ENCODE measurements at regions not wholly inside any gene's neighbourhood (a gene's known extent, or its start where the extent isn't known, plus 50 kb on each side); places are given as distances from the start of the nearest gene placed in this dataset.

DNA sequence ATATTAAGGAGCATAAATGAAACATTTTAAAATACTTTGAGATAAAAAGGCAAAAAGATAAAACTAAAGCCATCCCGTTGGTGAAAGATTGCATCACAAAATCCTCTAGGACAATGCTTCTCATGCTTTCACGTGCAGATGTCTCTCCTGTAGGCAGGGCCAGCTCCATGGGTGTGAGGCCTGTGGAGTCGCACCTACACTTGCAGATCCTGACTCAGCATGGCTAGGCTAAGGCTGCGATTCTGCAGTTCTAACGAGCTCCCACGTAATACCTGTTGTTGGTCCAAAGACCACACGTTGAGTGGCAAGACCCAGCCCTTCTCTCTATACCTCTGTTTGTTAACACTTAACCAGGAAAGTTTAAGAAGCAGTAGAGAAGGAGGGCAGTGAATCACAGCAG is 62.1 kb upstream of the CAPRIN1 start:
- H3K4me2 ChIP-seq: no peak overlapping the region
- no peaks in the 10 kb centered on the region for H3F3A ChIP-seq (replicated peaks; ENCODE audit: low read depth)
- H4K20me1 ChIP-seq (replicated peaks; ENCODE audit: insufficient read depth): no peaks in the 10 kb centered on the region
- Mint-ChIP-seq H3K4me1 (no peaks in the 10 kb centered on the region; the same call in 2 of the 3 replicates), H3K27me3 (ENCODE audit: insufficient read depth, low read depth, poor library complexity) (peaks cover 3% of the 10 kb centered on the region), H3K27ac (no peak overlapping the region), H3K4me3 (no peak overlapping the region), H3K36me3 (ENCODE audit: low read depth) (no peaks in the 10 kb centered on the region), H3K9me3 (peaks cover 12% of the 10 kb centered on the region; the same call in 2 of the 3 replicates)
- H3K36me3 ChIP-seq (ENCODE audit: insufficient read depth): no peaks in the 10 kb centered on the region
- H3K79me2 ChIP-seq (replicated peaks; ENCODE audit: insufficient read depth): no peaks in the 10 kb centered on the region
- H2AFZ ChIP-seq: peak overlapping the region; percentile 72; the same call in 1 of the 2 replicates
- H3K27me3 ChIP-seq (ENCODE audit: insufficient read depth): no peaks in the 10 kb centered on the region
- no peaks in the 10 kb centered on the region for H3K9me2 ChIP-seq (ENCODE audit: insufficient read depth)
- no peak for TF ChIP-seq NANOG (IDR thresholded peaks at IDR 0.05; ENCODE audit: borderline replicate concordance)
- no peak for TF ChIP-seq ZNF114 (CRISPR knock-in tag; IDR thresholded peaks at IDR 0.05)
- TF ChIP-seq STAT1 (IDR thresholded peaks at IDR 0.05; ENCODE audit: unreplicated experiment): no peak
- TF ChIP-seq, protein P1, sequence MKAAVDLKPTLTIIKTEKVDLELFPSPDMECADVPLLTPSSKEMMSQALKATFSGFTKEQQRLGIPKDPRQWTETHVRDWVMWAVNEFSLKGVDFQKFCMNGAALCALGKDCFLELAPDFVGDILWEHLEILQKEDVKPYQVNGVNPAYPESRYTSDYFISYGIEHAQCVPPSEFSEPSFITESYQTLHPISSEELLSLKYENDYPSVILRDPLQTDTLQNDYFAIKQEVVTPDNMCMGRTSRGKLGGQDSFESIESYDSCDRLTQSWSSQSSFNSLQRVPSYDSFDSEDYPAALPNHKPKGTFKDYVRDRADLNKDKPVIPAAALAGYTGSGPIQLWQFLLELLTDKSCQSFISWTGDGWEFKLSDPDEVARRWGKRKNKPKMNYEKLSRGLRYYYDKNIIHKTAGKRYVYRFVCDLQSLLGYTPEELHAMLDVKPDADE (IDR thresholded peaks at IDR 0.05): no peak
- TF ChIP-seq EZH2phosphoT487 (IDR thresholded peaks at IDR 0.05; ENCODE audit: unreplicated experiment): no peak
- TF ChIP-seq CREB1 (CRISPR knock-in tag; IDR thresholded peaks at IDR 0.05; ENCODE audit: low read depth): no peak
- TF ChIP-seq, protein P2, sequence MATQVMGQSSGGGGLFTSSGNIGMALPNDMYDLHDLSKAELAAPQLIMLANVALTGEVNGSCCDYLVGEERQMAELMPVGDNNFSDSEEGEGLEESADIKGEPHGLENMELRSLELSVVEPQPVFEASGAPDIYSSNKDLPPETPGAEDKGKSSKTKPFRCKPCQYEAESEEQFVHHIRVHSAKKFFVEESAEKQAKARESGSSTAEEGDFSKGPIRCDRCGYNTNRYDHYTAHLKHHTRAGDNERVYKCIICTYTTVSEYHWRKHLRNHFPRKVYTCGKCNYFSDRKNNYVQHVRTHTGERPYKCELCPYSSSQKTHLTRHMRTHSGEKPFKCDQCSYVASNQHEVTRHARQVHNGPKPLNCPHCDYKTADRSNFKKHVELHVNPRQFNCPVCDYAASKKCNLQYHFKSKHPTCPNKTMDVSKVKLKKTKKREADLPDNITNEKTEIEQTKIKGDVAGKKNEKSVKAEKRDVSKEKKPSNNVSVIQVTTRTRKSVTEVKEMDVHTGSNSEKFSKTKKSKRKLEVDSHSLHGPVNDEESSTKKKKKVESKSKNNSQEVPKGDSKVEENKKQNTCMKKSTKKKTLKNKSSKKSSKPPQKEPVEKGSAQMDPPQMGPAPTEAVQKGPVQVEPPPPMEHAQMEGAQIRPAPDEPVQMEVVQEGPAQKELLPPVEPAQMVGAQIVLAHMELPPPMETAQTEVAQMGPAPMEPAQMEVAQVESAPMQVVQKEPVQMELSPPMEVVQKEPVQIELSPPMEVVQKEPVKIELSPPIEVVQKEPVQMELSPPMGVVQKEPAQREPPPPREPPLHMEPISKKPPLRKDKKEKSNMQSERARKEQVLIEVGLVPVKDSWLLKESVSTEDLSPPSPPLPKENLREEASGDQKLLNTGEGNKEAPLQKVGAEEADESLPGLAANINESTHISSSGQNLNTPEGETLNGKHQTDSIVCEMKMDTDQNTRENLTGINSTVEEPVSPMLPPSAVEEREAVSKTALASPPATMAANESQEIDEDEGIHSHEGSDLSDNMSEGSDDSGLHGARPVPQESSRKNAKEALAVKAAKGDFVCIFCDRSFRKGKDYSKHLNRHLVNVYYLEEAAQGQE (IDR thresholded peaks at IDR 0.05; ENCODE audit: unreplicated experiment): no peak
- no peak for TF ChIP-seq ZNF331 (CRISPR knock-in tag; IDR thresholded peaks at IDR 0.05; ENCODE audit: low read depth)
- no peak for TF ChIP-seq JUNB (IDR thresholded peaks at IDR 0.05; ENCODE audit: unreplicated experiment)
- TF ChIP-seq POLR2AphosphoS5 (IDR thresholded peaks at IDR 0.05; ENCODE audit: low read depth): no peak
- TF ChIP-seq, protein P3, sequence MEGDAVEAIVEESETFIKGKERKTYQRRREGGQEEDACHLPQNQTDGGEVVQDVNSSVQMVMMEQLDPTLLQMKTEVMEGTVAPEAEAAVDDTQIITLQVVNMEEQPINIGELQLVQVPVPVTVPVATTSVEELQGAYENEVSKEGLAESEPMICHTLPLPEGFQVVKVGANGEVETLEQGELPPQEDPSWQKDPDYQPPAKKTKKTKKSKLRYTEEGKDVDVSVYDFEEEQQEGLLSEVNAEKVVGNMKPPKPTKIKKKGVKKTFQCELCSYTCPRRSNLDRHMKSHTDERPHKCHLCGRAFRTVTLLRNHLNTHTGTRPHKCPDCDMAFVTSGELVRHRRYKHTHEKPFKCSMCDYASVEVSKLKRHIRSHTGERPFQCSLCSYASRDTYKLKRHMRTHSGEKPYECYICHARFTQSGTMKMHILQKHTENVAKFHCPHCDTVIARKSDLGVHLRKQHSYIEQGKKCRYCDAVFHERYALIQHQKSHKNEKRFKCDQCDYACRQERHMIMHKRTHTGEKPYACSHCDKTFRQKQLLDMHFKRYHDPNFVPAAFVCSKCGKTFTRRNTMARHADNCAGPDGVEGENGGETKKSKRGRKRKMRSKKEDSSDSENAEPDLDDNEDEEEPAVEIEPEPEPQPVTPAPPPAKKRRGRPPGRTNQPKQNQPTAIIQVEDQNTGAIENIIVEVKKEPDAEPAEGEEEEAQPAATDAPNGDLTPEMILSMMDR (conservative IDR thresholded peaks at IDR 0.05; ENCODE audit: low read depth in 2 of 2): no peak
- TF ChIP-seq, protein P4, sequence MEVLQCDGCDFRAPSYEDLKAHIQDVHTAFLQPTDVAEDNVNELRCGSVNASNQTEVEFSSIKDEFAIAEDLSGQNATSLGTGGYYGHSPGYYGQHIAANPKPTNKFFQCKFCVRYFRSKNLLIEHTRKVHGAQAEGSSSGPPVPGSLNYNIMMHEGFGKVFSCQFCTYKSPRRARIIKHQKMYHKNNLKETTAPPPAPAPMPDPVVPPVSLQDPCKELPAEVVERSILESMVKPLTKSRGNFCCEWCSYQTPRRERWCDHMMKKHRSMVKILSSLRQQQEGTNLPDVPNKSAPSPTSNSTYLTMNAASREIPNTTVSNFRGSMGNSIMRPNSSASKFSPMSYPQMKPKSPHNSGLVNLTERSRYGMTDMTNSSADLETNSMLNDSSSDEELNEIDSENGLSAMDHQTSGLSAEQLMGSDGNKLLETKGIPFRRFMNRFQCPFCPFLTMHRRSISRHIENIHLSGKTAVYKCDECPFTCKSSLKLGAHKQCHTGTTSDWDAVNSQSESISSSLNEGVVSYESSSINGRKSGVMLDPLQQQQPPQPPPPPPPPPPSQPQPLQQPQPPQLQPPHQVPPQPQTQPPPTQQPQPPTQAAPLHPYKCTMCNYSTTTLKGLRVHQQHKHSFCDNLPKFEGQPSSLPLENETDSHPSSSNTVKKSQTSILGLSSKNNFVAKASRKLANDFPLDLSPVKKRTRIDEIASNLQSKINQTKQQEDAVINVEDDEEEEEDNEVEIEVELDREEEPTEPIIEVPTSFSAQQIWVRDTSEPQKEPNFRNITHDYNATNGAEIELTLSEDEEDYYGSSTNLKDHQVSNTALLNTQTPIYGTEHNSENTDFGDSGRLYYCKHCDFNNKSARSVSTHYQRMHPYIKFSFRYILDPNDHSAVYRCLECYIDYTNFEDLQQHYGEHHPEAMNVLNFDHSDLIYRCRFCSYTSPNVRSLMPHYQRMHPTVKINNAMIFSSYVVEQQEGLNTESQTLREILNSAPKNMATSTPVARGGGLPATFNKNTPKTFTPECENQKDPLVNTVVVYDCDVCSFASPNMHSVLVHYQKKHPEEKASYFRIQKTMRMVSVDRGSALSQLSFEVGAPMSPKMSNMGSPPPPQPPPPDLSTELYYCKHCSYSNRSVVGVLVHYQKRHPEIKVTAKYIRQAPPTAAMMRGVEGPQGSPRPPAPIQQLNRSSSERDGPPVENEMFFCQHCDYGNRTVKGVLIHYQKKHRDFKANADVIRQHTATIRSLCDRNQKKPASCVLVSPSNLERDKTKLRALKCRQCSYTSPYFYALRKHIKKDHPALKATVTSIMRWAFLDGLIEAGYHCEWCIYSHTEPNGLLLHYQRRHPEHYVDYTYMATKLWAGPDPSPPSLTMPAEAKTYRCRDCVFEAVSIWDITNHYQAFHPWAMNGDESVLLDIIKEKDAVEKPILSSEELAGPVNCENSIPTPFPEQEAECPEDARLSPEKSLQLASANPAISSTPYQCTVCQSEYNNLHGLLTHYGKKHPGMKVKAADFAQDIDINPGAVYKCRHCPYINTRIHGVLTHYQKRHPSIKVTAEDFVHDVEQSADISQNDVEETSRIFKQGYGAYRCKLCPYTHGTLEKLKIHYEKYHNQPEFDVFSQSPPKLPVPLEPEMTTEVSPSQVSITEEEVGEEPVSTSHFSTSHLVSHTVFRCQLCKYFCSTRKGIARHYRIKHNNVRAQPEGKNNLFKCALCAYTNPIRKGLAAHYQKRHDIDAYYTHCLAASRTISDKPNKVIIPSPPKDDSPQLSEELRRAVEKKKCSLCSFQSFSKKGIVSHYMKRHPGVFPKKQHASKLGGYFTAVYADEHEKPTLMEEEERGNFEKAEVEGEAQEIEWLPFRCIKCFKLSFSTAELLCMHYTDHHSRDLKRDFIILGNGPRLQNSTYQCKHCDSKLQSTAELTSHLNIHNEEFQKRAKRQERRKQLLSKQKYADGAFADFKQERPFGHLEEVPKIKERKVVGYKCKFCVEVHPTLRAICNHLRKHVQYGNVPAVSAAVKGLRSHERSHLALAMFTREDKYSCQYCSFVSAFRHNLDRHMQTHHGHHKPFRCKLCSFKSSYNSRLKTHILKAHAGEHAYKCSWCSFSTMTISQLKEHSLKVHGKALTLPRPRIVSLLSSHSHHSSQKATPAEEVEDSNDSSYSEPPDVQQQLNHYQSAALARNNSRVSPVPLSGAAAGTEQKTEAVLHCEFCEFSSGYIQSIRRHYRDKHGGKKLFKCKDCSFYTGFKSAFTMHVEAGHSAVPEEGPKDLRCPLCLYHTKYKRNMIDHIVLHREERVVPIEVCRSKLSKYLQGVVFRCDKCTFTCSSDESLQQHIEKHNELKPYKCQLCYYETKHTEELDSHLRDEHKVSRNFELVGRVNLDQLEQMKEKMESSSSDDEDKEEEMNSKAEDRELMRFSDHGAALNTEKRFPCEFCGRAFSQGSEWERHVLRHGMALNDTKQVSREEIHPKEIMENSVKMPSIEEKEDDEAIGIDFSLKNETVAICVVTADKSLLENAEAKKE (CRISPR knock-in tag; IDR thresholded peaks at IDR 0.05): no peak
- TF ChIP-seq EZH2 (IDR thresholded peaks at IDR 0.05; ENCODE audit: low read depth, unreplicated experiment): no peak
- H3K4me1 ChIP-seq (ENCODE audit: insufficient read depth): no peaks in the 10 kb centered on the region
- DNase-seq (ENCODE audit: low spot score): no peak
- no peak overlapping the region for H3K27ac ChIP-seq (ENCODE audit: low read depth)
- peak; percentile 64 for ATAC-seq
- H3K4me3 ChIP-seq: no peak overlapping the region
